ENCODE measurements at regions not wholly inside any gene's neighbourhood (a gene's known extent, or its start where the extent isn't known, plus 50 kb on each side); places are given as distances from the start of the nearest gene placed in this dataset.

DNA sequence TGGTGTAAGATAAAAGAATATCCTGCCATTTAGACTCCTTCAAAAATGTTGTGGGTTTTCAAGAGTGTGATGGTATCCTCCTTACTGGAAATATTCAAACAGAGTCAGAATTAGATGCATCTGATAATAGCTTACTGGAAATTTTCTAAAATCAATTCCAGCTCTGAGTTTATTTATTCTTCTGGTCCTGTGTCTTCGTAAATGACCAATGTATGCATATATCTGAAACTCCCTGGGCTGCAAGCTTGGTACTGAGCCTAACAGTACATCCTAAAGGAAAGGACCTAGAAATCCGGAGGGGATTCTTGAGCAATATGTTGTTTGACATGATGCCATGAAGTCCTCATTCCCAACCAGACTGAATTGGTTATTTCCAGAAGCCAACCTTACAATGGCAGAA, 130.4 kb downstream of the KCNE4 start:
- TF ChIP-seq POLR2A (IDR thresholded peaks at IDR 0.05) = no peak
- TF ChIP-seq, protein P1, sequence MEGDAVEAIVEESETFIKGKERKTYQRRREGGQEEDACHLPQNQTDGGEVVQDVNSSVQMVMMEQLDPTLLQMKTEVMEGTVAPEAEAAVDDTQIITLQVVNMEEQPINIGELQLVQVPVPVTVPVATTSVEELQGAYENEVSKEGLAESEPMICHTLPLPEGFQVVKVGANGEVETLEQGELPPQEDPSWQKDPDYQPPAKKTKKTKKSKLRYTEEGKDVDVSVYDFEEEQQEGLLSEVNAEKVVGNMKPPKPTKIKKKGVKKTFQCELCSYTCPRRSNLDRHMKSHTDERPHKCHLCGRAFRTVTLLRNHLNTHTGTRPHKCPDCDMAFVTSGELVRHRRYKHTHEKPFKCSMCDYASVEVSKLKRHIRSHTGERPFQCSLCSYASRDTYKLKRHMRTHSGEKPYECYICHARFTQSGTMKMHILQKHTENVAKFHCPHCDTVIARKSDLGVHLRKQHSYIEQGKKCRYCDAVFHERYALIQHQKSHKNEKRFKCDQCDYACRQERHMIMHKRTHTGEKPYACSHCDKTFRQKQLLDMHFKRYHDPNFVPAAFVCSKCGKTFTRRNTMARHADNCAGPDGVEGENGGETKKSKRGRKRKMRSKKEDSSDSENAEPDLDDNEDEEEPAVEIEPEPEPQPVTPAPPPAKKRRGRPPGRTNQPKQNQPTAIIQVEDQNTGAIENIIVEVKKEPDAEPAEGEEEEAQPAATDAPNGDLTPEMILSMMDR (IDR thresholded peaks at IDR 0.05) = no peak
- no peak for TF ChIP-seq POLR2AphosphoS5 (IDR thresholded peaks at IDR 0.05)
- no peak for TF ChIP-seq EP300 (IDR thresholded peaks at IDR 0.05)
